Kidney (tissue), 13 donors: ENCODE measurements at regions not wholly inside any gene's neighbourhood (a gene's known extent, or its start where the extent isn't known, plus 50 kb on each side); places are given as distances from the start of the nearest gene placed in this dataset.
A peak's percentile ranks its signal among the peaks of the same experiment; 100 is the strongest.

ENCODE experiments used
- DNase-seq, 5 donors: peaks; one replicate each; pipeline ENCODE4 v3.0.0-alpha.2; 2013 to 2020
- FAIRE-seq: peaks from 2 replicates; lab custom pipeline; 2012; peaks lifted over from hg19 to GRCh38; lab: Jason Lieb, UNC
- H3K27ac ChIP-seq, 2 donors: one replicate each; pipeline ENCODE4 v1.7.0; 2013; ENCODE audit warnings: low read depth in 2 of 2, low read length in 2 of 2, inconsistent platforms in 1 of 2
- H3K27me3 ChIP-seq: one replicate; pipeline ENCODE4 v1.7.1; 2013; ENCODE audit warnings: low read length, inconsistent platforms; ENCODE audit not compliant: control insufficient read depth, insufficient read depth
- H3K36me3 ChIP-seq, 3 donors: one replicate each; pipeline versions ENCODE4 v1.7.0 to v1.7.1; 2013; ENCODE audit warnings: low read length in 3 of 3, control low read depth in 1 of 3, inconsistent platforms in 1 of 3; ENCODE audit not compliant: insufficient read depth in 3 of 3, control insufficient read depth in 2 of 3
- H3K4me1 ChIP-seq, 3 donors: one replicate each; pipeline versions ENCODE4 v1.7.0 to v1.7.1; 2013; ENCODE audit warnings: low read length in 3 of 3, inconsistent platforms in 1 of 3, low read depth in 1 of 3; ENCODE audit not compliant: control insufficient read depth in 2 of 3, insufficient read depth in 2 of 3
- H3K4me3 ChIP-seq, 3 donors: one replicate each; pipeline versions ENCODE4 v1.7.0 to v1.8.1; 2013; ENCODE audit warnings: low read length in 3 of 3, control low read depth in 1 of 3, inconsistent platforms in 1 of 3
- H3K9ac ChIP-seq, 3 donors: one replicate each; pipeline versions ENCODE4 v1.7.0 to v1.7.1; 2013; ENCODE audit warnings: low read length in 3 of 3, control low read depth in 1 of 3, inconsistent platforms in 1 of 3
- H3K9me3 ChIP-seq, 3 donors: one replicate each; pipeline versions ENCODE4 v1.7.0 to v1.7.1; 2013; ENCODE audit warnings: low read length in 3 of 3, control low read depth in 1 of 3, inconsistent platforms in 1 of 3; ENCODE audit not compliant: control insufficient read depth in 2 of 3, insufficient read depth in 1 of 3
- intact Hi-C: fragments of 100-400 bp; cut with DNase I; formaldehyde crosslinking; loops from one replicate; pipeline ENCODE4 v1.11.1; 2022
- TF ChIP-seq, protein P1 (sequence below): IDR thresholded peaks from 3 replicates; pipeline ENCODE4 v1.5.1; 2012; ENCODE audit warnings: mild to moderate bottlenecking, moderate library complexity, borderline replicate concordance; ENCODE audit not compliant: insufficient read depth; ENCODE audit errors: extremely low read depth
- donor health status: control.
- donor health status: control.
- donor health status: control.
- donor health status: control.
- donor health status: control.
- donor health status: DM: yes; HTN: yes; CAD: no.
- donor health status: Normal renal cell carcinoma (clear cell type).

DNA sequence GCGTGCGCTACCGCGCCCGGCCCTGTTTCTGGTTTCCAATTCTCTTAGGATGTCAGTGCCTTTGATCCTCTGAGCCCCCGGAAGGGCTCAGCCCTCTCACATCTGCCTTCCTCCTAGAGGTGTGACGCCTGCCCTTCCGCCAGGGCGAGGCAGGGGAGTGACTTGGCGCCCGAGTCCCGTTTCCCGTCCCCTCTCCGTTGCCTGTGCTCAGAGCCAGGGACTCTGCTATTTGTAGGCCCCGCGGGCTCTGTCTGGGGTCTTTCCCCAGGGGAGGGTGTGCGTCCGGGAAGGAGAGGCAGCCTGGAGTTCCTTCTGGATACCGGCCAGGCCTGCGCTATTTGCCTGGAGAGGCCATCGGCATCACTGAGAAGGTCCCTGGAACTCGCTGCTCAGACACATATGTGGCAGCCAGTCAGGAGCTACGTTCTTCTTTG, 103.7 kb upstream of the TAF1B start:
- intact Hi-C loops, result no loop called here
- Histone ChIP-seq H3K9me3 (no peaks in the 10 kb centered on the region), H3K9ac (peak overlapping the region in 1 of 3 donors; percentile 63), H3K27me3 (no peaks in the 10 kb centered on the region), H3K27ac (peak overlapping the region in 1 of 2 donors; percentile 49), H3K36me3 (no peaks in the 10 kb centered on the region), H3K4me1 (peaks cover 0 to 4% (median 0%) of the 10 kb centered on the region in 3 donors), H3K4me3 (peak overlapping the region in 2 of 3 donors; percentile 22 to 33)
- TF ChIP-seq, protein P1, sequence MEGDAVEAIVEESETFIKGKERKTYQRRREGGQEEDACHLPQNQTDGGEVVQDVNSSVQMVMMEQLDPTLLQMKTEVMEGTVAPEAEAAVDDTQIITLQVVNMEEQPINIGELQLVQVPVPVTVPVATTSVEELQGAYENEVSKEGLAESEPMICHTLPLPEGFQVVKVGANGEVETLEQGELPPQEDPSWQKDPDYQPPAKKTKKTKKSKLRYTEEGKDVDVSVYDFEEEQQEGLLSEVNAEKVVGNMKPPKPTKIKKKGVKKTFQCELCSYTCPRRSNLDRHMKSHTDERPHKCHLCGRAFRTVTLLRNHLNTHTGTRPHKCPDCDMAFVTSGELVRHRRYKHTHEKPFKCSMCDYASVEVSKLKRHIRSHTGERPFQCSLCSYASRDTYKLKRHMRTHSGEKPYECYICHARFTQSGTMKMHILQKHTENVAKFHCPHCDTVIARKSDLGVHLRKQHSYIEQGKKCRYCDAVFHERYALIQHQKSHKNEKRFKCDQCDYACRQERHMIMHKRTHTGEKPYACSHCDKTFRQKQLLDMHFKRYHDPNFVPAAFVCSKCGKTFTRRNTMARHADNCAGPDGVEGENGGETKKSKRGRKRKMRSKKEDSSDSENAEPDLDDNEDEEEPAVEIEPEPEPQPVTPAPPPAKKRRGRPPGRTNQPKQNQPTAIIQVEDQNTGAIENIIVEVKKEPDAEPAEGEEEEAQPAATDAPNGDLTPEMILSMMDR, result no peak
- DNase-seq, result peak in 3 of 5 donors; percentile 62 to 93 (median 65)
- FAIRE-seq, result no peak

DNA sequence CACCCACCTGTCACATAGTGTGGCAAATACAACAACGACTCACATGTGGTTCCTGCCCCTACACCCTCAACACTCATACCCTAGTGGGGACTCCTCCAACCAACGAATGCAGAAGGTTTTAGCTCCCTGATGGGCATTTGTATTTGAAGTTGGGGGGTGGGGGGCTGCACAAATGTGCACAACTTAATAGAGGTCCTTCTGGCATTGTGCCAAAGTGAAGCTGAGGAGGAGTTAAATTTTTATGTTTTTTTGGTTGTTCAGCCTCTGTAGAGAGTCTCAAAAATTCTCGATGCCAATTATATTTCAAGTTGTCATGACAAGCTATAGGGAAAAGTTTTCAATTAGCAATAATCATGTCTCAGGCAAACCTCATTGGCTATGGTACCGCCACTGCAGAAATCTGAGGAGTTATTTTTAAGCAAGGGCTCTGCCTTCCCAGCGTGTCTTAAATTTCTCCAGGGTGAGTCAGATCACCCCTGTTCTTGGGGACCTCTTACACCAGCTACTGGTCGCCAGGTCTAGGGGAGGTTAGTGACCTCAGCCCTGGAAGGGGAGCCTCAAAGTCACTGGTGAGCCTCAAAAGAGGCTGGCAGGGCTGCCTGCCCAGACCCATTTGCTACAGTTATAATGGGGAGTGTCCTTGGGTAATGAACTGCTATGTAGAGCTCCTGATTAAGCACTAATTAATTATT, 102.7 kb upstream of the TAF1B start:
- intact Hi-C loops, result no loop called here
- Histone ChIP-seq H3K4me3 (no peak overlapping the region), H3K27me3 (no peaks in the 10 kb centered on the region), H3K4me1 (peaks cover 0 to 4% (median 0%) of the 10 kb centered on the region in 3 donors), H3K9ac (no peak overlapping the region), H3K9me3 (no peaks in the 10 kb centered on the region), H3K36me3 (no peaks in the 10 kb centered on the region), H3K27ac (no peak overlapping the region)
- TF ChIP-seq, protein P1, result no peak
- DNase-seq, result no peak
- no peak for FAIRE-seq

DNA sequence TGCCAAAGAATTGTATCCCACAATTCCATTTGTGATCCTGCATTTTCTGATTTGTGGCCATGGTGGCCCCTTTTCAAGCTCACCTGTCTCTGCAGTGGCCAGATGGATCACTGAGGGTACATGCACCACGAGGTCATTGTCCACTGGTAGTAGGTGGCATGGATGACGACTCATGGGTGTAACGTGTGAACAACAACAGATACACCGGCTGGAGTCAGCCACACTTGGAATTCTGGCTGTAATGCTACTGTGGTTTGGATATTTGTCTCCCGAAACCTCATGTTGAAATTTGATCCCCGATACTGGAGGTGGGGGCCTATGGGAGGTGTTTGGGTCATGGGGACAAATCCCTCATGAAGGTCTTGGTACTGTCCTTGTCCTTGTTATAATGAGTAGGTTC, 102.2 kb upstream of the TAF1B start:
- Histone ChIP-seq H3K4me1 (peaks cover 0 to 4% (median 0%) of the 10 kb centered on the region in 3 donors), H3K36me3 (no peaks in the 10 kb centered on the region), H3K27ac (no peak overlapping the region), H3K9ac (no peak overlapping the region), H3K27me3 (no peaks in the 10 kb centered on the region), H3K9me3 (no peaks in the 10 kb centered on the region), H3K4me3 (no peak overlapping the region)
- DNase-seq (no peak), FAIRE-seq (no peak)
- intact Hi-C loops, result no loop called here
- TF ChIP-seq, protein P1, result no peak
